ENCODE measurements at regions not wholly inside any gene's neighbourhood (a gene's known extent, or its start where the extent isn't known, plus 50 kb on each side); places are given as distances from the start of the nearest gene placed in this dataset.
"Not testable (repeated sequence)": the region's sequence is repeated elsewhere in the genome, so short reads cannot be mapped to it uniquely, and the experiment has no call there.

GRCh38 chr7:112540839-112541577, 60.2 kb downstream of the LSMEM1 start:
- DNase-seq (ENCODE audit: low spot score): no peak
- TF ChIP-seq, protein P1, sequence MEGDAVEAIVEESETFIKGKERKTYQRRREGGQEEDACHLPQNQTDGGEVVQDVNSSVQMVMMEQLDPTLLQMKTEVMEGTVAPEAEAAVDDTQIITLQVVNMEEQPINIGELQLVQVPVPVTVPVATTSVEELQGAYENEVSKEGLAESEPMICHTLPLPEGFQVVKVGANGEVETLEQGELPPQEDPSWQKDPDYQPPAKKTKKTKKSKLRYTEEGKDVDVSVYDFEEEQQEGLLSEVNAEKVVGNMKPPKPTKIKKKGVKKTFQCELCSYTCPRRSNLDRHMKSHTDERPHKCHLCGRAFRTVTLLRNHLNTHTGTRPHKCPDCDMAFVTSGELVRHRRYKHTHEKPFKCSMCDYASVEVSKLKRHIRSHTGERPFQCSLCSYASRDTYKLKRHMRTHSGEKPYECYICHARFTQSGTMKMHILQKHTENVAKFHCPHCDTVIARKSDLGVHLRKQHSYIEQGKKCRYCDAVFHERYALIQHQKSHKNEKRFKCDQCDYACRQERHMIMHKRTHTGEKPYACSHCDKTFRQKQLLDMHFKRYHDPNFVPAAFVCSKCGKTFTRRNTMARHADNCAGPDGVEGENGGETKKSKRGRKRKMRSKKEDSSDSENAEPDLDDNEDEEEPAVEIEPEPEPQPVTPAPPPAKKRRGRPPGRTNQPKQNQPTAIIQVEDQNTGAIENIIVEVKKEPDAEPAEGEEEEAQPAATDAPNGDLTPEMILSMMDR (IDR thresholded peaks at IDR 0.05; ENCODE audit: extremely low read depth, missing control alignments): no peak

DNA sequence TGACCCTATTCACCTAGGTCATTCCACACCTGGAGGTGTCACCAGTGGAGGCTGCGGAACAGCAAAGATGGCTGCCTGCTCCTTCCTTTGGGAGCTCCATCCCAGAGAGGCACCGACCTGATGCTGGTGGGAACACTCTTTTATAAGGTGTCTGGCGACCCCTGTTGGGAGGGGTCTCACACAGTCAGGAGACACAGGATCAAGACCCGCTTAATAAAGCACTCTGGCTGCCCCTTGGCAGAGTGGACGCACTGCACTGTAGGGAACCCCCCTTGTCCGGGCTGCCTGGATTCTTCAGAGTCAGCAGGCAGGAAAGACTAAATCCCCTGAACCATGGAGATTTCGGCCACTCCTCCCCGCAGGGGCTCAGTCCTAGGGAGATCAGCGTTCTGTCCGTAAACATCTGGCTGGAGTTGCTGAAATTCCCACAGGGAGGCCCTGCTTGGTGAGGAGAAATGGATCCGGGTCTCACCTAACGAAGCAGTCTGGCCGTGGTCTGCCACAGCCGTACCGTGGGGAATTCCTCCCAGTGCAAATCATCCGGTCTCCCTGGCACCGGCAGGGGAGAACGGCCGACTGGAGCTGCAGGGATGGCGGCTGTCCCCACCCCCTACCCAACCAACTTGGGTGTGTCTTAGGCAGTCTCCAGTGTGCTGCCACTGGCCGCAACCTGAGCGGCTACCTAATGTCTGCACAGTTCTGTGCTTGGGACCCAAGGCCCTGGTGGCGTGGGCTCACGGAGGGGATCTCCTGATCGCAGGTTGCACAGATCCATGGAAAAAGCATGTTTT, 66.1 kb downstream of the LSMEM1 start:
- no peak for DNase-seq (ENCODE audit: low spot score)
- TF ChIP-seq, protein P1 (IDR thresholded peaks at IDR 0.05; ENCODE audit: extremely low read depth, missing control alignments): no peak

DNA sequence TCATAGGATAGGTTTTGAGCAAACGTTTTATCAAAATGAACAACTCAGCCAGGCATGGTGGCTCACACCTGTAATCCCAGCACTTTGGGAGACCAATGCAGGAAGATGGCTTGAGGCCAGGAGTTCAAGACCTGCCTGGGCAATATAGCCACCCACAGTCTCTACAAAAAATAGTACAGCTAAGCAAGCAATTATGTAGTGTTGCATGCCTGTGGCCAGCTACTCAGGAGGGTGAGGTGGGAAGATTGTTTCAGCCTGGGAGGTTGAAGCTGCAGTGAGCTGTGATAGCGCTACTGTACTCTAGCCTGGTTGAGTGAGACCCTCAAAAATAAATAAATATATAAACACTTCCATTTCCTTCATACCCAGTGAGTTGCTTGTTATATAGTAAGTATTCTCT, 67.1 kb downstream of the LSMEM1 start:
- TF ChIP-seq, protein P1 (IDR thresholded peaks at IDR 0.05; ENCODE audit: extremely low read depth, missing control alignments): no peak

DNA sequence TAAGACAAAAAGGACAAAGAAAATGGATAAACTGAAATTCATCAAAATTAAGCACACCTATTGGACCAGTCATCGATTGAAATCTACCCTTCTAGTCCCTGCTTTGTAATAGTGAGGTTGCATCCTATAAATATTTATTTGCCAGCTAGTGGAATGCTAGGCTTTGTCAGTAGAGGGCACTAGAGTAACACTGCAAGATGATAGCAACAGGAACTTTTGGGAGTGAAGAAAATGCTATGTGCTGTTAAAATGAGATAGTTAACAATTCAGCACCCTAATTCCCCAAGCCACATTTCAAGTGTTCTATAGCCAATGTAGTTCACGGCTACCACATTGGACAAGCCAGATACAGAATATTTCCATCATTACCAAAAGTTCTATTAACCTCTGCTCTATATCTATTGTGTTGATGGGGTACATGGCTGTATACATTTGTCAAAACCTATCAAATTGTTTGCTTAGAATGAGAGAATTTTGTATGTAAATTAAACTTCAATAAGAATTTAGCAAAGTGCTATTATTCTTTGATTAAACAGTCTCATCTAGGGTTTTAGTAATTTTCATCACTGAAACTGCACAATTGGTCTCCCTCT, 69.8 kb downstream of the LSMEM1 start:
- peak; percentile 67 for DNase-seq (ENCODE audit: low spot score)
- TF ChIP-seq, protein P1 (IDR thresholded peaks at IDR 0.05; ENCODE audit: extremely low read depth, missing control alignments): peak; percentile 76

More for the DNA sequence above, 67.1 kb downstream of the LSMEM1 start:
- no peak for DNase-seq (ENCODE audit: low spot score)

DNA sequence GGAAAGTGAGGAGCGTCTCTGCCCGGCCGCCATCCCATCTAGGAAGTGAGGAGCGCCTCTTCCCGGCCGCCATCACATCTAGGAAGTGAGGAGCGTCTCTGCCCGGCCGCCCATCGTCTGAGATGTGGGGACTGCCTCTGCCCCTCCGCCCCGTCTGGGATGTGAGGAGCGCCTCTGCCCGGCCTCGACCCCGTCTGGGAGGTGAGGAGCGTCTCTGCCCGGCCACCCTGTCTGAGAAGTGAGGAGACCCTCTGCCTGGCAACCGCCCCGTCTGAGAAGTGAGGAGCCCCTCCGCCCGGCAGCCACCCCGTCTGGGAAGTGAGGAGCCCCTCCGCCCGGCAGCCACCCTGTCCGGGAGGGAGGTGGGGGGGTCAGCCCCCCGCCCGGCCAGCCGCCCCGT, 70.7 kb downstream of the LSMEM1 start:
- not testable (repeated sequence) for DNase-seq (ENCODE audit: low spot score)

- TF ChIP-seq, protein P1 (IDR thresholded peaks at IDR 0.05; ENCODE audit: extremely low read depth, missing control alignments): no peak
- DNase-seq (ENCODE audit: low spot score): no peak
Measured at GRCh38 chr7:112554591-112554990, 73.8 kb downstream of the LSMEM1 start.

DNA sequence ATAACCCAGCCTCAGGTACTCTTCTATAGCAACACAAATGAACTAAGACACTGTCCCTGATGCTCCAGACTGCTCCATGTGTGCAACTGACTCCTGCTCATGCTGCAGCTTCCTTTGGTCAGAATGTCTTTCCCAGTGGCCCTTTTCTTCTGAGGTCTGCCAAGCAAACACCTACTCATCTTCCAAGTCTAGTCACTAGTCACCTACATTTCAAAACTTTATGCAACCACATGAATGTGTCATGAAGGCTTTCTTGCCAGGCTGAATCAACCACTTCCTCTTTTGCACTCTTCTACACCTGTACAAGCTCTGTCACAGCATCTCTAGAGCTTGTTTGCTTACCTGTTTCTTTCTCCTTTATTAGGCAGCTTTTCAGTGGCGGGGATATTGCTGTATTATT, 75.8 kb downstream of the LSMEM1 start:
- DNase-seq (ENCODE audit: low spot score): peak; percentile 26
- TF ChIP-seq, protein P1 (IDR thresholded peaks at IDR 0.05; ENCODE audit: extremely low read depth, missing control alignments): no peak

All from GM20000 (cell line).